ENCODE measurements at regions not wholly inside any gene's neighbourhood (a gene's known extent, or its start where the extent isn't known, plus 50 kb on each side); places are given as distances from the start of the nearest gene placed in this dataset.

GRCh38 chr2:226088366-226088674, 688.8 kb downstream of the NYAP2 start:
- TF ChIP-seq KLF16 (tag by site-specific recombination; IDR thresholded peaks at IDR 0.05) (no peak), CTCF (tag by site-specific recombination; IDR thresholded peaks at IDR 0.05) (no peak), ZNF221 (tag by site-specific recombination; IDR thresholded peaks at IDR 0.05; ENCODE audit: borderline replicate concordance) (no peak), ZNF549 (tag by site-specific recombination; IDR thresholded peaks at IDR 0.05) (no peak), ZNF830 (tag by site-specific recombination; IDR thresholded peaks at IDR 0.05; ENCODE audit: low read depth) (no peak)
